Endodermal cell (in vitro differentiated cells): ENCODE measurements at regions not wholly inside any gene's neighbourhood (a gene's known extent, or its start where the extent isn't known, plus 50 kb on each side); places are given as distances from the start of the nearest gene placed in this dataset.

Source experiments
- DNase-seq: peaks from one replicate; pipeline ENCODE4 v3.0.0-alpha.2; 2017
- H3K27ac ChIP-seq: 2 replicates; pipeline ENCODE4 v1.5.1; 2013; ENCODE audit warnings: mild to moderate bottlenecking, low read depth, low read length, moderate library complexity
- H3K27me3 ChIP-seq: 2 replicates; pipeline ENCODE4 v1.6.1; 2013; ENCODE audit warnings: mild to moderate bottlenecking, low read length, moderate library complexity; ENCODE audit not compliant: insufficient read depth, control insufficient read depth, poor library complexity, severe bottlenecking
- H3K36me3 ChIP-seq: 2 replicates; pipeline ENCODE4 v1.7.0; 2013; ENCODE audit warnings: mild to moderate bottlenecking, low read length, moderate library complexity; ENCODE audit not compliant: control insufficient read depth, insufficient read depth
- H3K4me1 ChIP-seq: one replicate; pipeline ENCODE4 v1.7.0; 2013; ENCODE audit warnings: low read length; ENCODE audit not compliant: control insufficient read depth, insufficient read depth
- H3K4me3 ChIP-seq: 2 replicates; pipeline ENCODE4 v1.5.1; 2013; ENCODE audit warnings: mild to moderate bottlenecking, low read length, moderate library complexity
- H3K9ac ChIP-seq: 2 replicates; pipeline ENCODE4 v1.6.1; 2013; ENCODE audit warnings: mild to moderate bottlenecking, low read length, moderate library complexity; ENCODE audit not compliant: poor library complexity, severe bottlenecking; ENCODE audit errors: extremely low read depth
- H3K9me3 ChIP-seq: 2 replicates; pipeline ENCODE4 v1.6.1; 2013; ENCODE audit warnings: mild to moderate bottlenecking, low read length, moderate library complexity; ENCODE audit not compliant: control insufficient read depth
- H3K27ac Mint-ChIP-seq: 2 replicates; pipeline ENCODE4 v1.8.0; 2020; ENCODE audit warnings: mixed read lengths
- H3K27me3 Mint-ChIP-seq: 2 replicates; pipeline ENCODE4 v1.8.0; 2021; ENCODE audit warnings: mild to moderate bottlenecking, mixed read lengths; ENCODE audit not compliant: insufficient read depth
- H3K36me3 Mint-ChIP-seq: 2 replicates; pipeline ENCODE4 v1.8.0; 2020; ENCODE audit warnings: low read depth, mixed read lengths
- H3K4me1 Mint-ChIP-seq: 2 replicates; pipeline ENCODE4 v1.8.0; 2020; ENCODE audit warnings: mixed read lengths
- H3K4me3 Mint-ChIP-seq: 2 replicates; pipeline ENCODE4 v1.8.0; 2020; ENCODE audit warnings: mild to moderate bottlenecking, moderate library complexity, mixed read lengths
- H3K9me3 Mint-ChIP-seq: 2 replicates; pipeline ENCODE4 v1.8.0; 2020; ENCODE audit warnings: mild to moderate bottlenecking, mixed read lengths
- CTCF ChIP-seq: fragments of 200-600 bp; sonication (generic); conservative IDR thresholded peaks from 2 replicates; pipeline ENCODE4 v1.5.0; 2021; ENCODE audit warnings: antibody characterized with exemption, mild to moderate bottlenecking
- WGBS, 2 experiments: methylation state at CpG; one replicate each; pipeline versions ENCODE4 v1.1.5 to v1.1.7; 2013; ENCODE audit warnings: missing lambda C conversion rate in 2 of 2, mixed read lengths in 1 of 2; ENCODE audit not compliant: insufficient coverage in 1 of 2, insufficient read length in 1 of 2; 5-methylcytosine and 5-hydroxymethylcytosine counted together

GRCh38 chrX:8906299-8906938, 105.2 kb upstream of the FAM9A start:
- Mint-ChIP-seq H3K27ac (no peak overlapping the region), H3K4me3 (no peak overlapping the region), H3K36me3 (no peaks in the 10 kb centered on the region), H3K4me1 (no peaks in the 10 kb centered on the region), H3K9me3 (peaks cover 34% of the 10 kb centered on the region), H3K27me3 (peaks cover 13% of the 10 kb centered on the region)
- Histone ChIP-seq H3K4me1 (no peaks in the 10 kb centered on the region), H3K9ac (no peak overlapping the region), H3K36me3 (no peaks in the 10 kb centered on the region), H3K4me3 (no peak overlapping the region), H3K27ac (no peak overlapping the region), H3K27me3 (peaks cover 14% of the 10 kb centered on the region), H3K9me3 (no peaks in the 10 kb centered on the region)
- 95 to 100% methylated on average over 1 to 9 of the region's 9 CpGs for WGBS, 2 experiments
- no peak for DNase-seq
- TF ChIP-seq CTCF: no peak

- Mint-ChIP-seq H3K27ac (no peak overlapping the region), H3K4me1 (no peaks in the 10 kb centered on the region), H3K27me3 (peaks cover 2% of the 10 kb centered on the region), H3K36me3 (no peaks in the 10 kb centered on the region), H3K9me3 (peaks cover 39% of the 10 kb centered on the region), H3K4me3 (no peak overlapping the region)
- Histone ChIP-seq H3K9me3 (no peaks in the 10 kb centered on the region), H3K36me3 (no peaks in the 10 kb centered on the region), H3K27me3 (no peaks in the 10 kb centered on the region), H3K4me1 (no peaks in the 10 kb centered on the region), H3K27ac (no peak overlapping the region), H3K9ac (no peak overlapping the region), H3K4me3 (no peak overlapping the region)
- 94% methylated on average over 2 of the region's 4 CpGs; no CpG with 5 or more reads in 1 of the 2 experiments for WGBS, 2 experiments
- no peak for TF ChIP-seq CTCF
- no peak for DNase-seq
These were observed 96.1 kb upstream of the FAM9A start for GRCh38 chrX:8897259-8897658.

- H3K27ac ChIP-seq: no peak overlapping the region
- H3K9me3 Mint-ChIP-seq: peaks cover 54% of the 10 kb centered on the region
- no peaks in the 10 kb centered on the region for H3K9me3 ChIP-seq
These were observed 89.6 kb upstream of the FAM9A start for GRCh38 chrX:8890794-8891193.

More at GRCh38 chrX:8890794-8891193, 89.6 kb upstream of the FAM9A start:
- Histone ChIP-seq H3K9ac (no peak overlapping the region), H3K36me3 (no peaks in the 10 kb centered on the region), H3K4me3 (no peak overlapping the region), H3K4me1 (no peaks in the 10 kb centered on the region), H3K27me3 (no peaks in the 10 kb centered on the region)
- H3K4me3 Mint-ChIP-seq: no peak overlapping the region
- no peak for DNase-seq
- H3K36me3 Mint-ChIP-seq: no peaks in the 10 kb centered on the region
- WGBS, 2 experiments: 88 to 100% methylated on average over 1 of the region's 1 CpG
- no peak for TF ChIP-seq CTCF
- peaks cover 2% of the 10 kb centered on the region for H3K27me3 Mint-ChIP-seq
- H3K4me1 Mint-ChIP-seq: peaks cover 10% of the 10 kb centered on the region
- H3K27ac Mint-ChIP-seq: no peak overlapping the region
